Fibroblast of villous mesenchyme (primary cell): ENCODE measurements at regions not wholly inside any gene's neighbourhood (a gene's known extent, or its start where the extent isn't known, plus 50 kb on each side); places are given as distances from the start of the nearest gene placed in this dataset.
"Not testable (repeated sequence)": the region's sequence is repeated elsewhere in the genome, so short reads cannot be mapped to it uniquely, and the experiment has no call there.

ENCODE experiments used
- DNase-seq: peaks from one replicate; pipeline ENCODE4 v3.0.0-alpha.2; 2010; ENCODE audit warnings: low read depth
- H3K4me3 ChIP-seq: 2 replicates; pipeline ENCODE4 v1.5.1; 2011; ENCODE audit warnings: low read depth, mild to moderate bottlenecking, low read length

- H3K4me3 ChIP-seq, DNase-seq: not testable (repeated sequence)
Measured at GRCh38 chr16:16448423-16448822, 69.5 kb downstream of the NPIPA7 start.

GRCh38 chr16:16449712-16450237 lies 70.8 kb downstream of the NPIPA7 start:
- not testable (repeated sequence) for DNase-seq, H3K4me3 ChIP-seq

GRCh38 chr16:16451721-16452410 lies 72.9 kb downstream of the NPIPA7 start:
- not testable (repeated sequence) for H3K4me3 ChIP-seq, DNase-seq

GRCh38 chr16:16458579-16458978 lies 79.6 kb downstream of the NPIPA7 start:
- DNase-seq, H3K4me3 ChIP-seq: not testable (repeated sequence)

- DNase-seq, H3K4me3 ChIP-seq: not testable (repeated sequence)
Measured at GRCh38 chr16:16463792-16464191, 84.9 kb downstream of the NPIPA7 start.

- not testable (repeated sequence) for H3K4me3 ChIP-seq, DNase-seq
Measured at GRCh38 chr16:16488919-16489318, 110.0 kb downstream of the NPIPA7 start.

GRCh38 chr16:16489466-16489865 lies 110.5 kb downstream of the NPIPA7 start:
- not testable (repeated sequence) for DNase-seq, H3K4me3 ChIP-seq

- H3K4me3 ChIP-seq, DNase-seq: not testable (repeated sequence)
Measured at GRCh38 chr16:16494114-16494513, 115.2 kb downstream of the NPIPA7 start.

- H3K4me3 ChIP-seq, DNase-seq: not testable (repeated sequence)
Measured at GRCh38 chr16:16494998-16495397, 116.1 kb downstream of the NPIPA7 start.

- not testable (repeated sequence) for H3K4me3 ChIP-seq, DNase-seq
Measured at GRCh38 chr16:16499875-16500274, 120.9 kb downstream of the NPIPA7 start.

- DNase-seq: not testable (repeated sequence)
Measured at GRCh38 chr16:16507041-16507440, 128.1 kb downstream of the NPIPA7 start.

GRCh38 chr16:16508344-16508743 lies 129.4 kb downstream of the NPIPA7 start:
- DNase-seq, H3K4me3 ChIP-seq: not testable (repeated sequence)

More at GRCh38 chr16:16507041-16507440, 128.1 kb downstream of the NPIPA7 start:
- H3K4me3 ChIP-seq: not testable (repeated sequence)

GRCh38 chr16:16519395-16519794 lies 140.5 kb downstream of the NPIPA7 start:
- DNase-seq, H3K4me3 ChIP-seq: not testable (repeated sequence)

GRCh38 chr16:16521239-16522002 lies 142.5 kb downstream of the NPIPA7 start:
- H3K4me3 ChIP-seq: not testable (repeated sequence)

GRCh38 chr16:16526998-16527397 lies 148.1 kb downstream of the NPIPA7 start:
- not testable (repeated sequence) for H3K4me3 ChIP-seq, DNase-seq

More at GRCh38 chr16:16521239-16522002, 142.5 kb downstream of the NPIPA7 start:
- not testable (repeated sequence) for DNase-seq

GRCh38 chr16:16530744-16531143 lies 151.8 kb downstream of the NPIPA7 start:
- not testable (repeated sequence) for DNase-seq, H3K4me3 ChIP-seq

GRCh38 chr16:16535565-16535964 lies 156.6 kb downstream of the NPIPA7 start:
- not testable (repeated sequence) for DNase-seq, H3K4me3 ChIP-seq

- H3K4me3 ChIP-seq, DNase-seq: not testable (repeated sequence)
Measured at GRCh38 chr16:16536151-16536550, 157.2 kb downstream of the NPIPA7 start.

GRCh38 chr16:16549710-16550109 lies 170.8 kb downstream of the NPIPA7 start:
- not testable (repeated sequence) for H3K4me3 ChIP-seq, DNase-seq

GRCh38 chr16:16550824-16551223 lies 171.9 kb downstream of the NPIPA7 start:
- not testable (repeated sequence) for DNase-seq, H3K4me3 ChIP-seq
